ENCODE measurements at regions not wholly inside any gene's neighbourhood (a gene's known extent, or its start where the extent isn't known, plus 50 kb on each side); places are given as distances from the start of the nearest gene placed in this dataset.

DNA sequence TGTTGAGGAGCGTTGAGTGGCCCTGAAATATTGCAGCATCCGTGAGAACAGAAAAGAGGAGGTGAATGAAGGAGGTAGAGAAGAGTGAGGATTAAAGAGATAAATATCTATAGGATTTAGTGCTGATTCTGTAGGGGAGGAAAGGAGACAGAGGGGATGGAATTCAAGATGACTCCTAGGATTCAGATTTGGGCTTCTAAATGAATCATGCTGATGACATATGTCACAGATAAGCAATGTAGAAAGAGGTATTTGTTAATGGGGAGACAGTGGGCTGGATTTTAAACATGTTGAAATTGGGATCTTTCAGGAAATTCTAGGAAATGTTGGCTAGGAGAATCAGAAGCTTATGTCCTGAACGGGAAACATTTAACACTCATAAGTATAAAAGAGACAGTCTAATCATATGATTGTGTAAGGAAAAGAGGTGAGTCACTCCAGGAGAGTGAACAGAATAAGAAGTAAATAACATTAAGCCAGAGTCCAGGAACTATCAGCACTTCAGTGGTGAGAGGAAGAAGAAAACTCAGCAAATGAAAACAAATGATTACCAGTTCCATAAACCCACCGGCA lies 58.1 kb upstream of the DIO2 start:
- TF ChIP-seq EZH2 (IDR thresholded peaks at IDR 0.05; ENCODE audit: insufficient read depth, poor library complexity, severe bottlenecking) (no peak), EZH2phosphoT487 (IDR thresholded peaks at IDR 0.05; ENCODE audit: insufficient read depth, low read depth) (no peak)
